ENCODE measurements at regions not wholly inside any gene's neighbourhood (a gene's known extent, or its start where the extent isn't known, plus 50 kb on each side); places are given as distances from the start of the nearest gene placed in this dataset.
"Not testable (repeated sequence)": the region's sequence is repeated elsewhere in the genome, so short reads cannot be mapped to it uniquely, and the experiment has no call there.

DNA sequence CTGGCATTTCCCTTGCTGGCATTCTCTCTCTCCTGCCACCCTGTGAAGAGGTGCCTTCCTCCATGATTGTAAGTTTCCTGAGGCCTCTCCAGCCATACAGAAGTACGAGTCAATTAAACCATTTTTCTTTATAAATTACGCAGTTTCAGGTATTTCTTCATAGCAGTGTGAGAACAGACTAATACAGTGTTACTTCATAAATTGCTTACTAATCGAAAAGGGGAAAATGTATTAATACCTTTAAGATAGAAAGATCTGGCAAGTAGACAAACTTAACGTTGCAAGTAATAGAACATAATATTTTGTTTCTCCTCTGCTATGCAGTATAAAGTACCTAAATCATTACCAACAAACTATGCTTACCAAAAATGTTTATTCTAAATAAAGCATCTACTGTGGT, 178.3 kb upstream of the LAMA2 start:
- no peaks in the 10 kb centered on the region for H3K36me3 ChIP-seq
- H3K4me1 ChIP-seq, result no peaks in the 10 kb centered on the region
- TF ChIP-seq POLR2A (IDR thresholded peaks at IDR 0.05), result no peak
- TF ChIP-seq, protein P1, sequence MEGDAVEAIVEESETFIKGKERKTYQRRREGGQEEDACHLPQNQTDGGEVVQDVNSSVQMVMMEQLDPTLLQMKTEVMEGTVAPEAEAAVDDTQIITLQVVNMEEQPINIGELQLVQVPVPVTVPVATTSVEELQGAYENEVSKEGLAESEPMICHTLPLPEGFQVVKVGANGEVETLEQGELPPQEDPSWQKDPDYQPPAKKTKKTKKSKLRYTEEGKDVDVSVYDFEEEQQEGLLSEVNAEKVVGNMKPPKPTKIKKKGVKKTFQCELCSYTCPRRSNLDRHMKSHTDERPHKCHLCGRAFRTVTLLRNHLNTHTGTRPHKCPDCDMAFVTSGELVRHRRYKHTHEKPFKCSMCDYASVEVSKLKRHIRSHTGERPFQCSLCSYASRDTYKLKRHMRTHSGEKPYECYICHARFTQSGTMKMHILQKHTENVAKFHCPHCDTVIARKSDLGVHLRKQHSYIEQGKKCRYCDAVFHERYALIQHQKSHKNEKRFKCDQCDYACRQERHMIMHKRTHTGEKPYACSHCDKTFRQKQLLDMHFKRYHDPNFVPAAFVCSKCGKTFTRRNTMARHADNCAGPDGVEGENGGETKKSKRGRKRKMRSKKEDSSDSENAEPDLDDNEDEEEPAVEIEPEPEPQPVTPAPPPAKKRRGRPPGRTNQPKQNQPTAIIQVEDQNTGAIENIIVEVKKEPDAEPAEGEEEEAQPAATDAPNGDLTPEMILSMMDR (IDR thresholded peaks at IDR 0.05), result no peak
- no peaks in the 10 kb centered on the region for H3K27me3 ChIP-seq
- no peak overlapping the region for H3K27ac ChIP-seq
- WGBS, 2 donors, result 89 to 97% methylated on average over 4 of the region's 4 CpGs
- no peaks in the 10 kb centered on the region for H3K9me3 ChIP-seq
- H3K4me3 ChIP-seq (replicated peaks in 1 of 3), result no peak overlapping the region
- intact Hi-C loops (cut with DNase I), result no loop called here
- DNase-seq, result no peak

DNA sequence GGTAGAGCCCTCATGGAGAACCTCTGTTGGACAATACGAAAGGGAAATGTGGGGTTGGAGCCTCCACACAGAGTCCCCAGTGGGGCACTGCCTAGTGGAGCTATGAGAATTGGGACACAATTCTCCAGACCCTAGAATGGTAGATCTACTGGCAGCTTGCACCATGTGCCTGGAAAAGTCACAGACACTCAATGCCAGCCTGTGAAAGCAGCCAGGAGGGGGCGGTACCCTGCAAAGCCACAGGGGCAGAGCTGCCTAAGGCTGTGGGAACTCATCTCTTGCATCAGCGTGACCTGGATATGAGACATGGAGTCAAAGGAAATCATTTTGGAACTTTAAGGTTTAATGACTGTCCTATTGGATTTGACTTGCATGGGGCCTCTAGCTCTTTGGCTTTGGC, 179.1 kb upstream of the LAMA2 start:
- H3K4me1 ChIP-seq; H3K9me3 ChIP-seq; H3K36me3 ChIP-seq; H3K4me3 ChIP-seq (replicated peaks in 1 of 3); H3K27me3 ChIP-seq; H3K27ac ChIP-seq; DNase-seq; intact Hi-C loops (cut with DNase I): not testable (repeated sequence)
- 96 to 97% methylated on average over 3 of the region's 3 CpGs for WGBS, 2 donors

DNA sequence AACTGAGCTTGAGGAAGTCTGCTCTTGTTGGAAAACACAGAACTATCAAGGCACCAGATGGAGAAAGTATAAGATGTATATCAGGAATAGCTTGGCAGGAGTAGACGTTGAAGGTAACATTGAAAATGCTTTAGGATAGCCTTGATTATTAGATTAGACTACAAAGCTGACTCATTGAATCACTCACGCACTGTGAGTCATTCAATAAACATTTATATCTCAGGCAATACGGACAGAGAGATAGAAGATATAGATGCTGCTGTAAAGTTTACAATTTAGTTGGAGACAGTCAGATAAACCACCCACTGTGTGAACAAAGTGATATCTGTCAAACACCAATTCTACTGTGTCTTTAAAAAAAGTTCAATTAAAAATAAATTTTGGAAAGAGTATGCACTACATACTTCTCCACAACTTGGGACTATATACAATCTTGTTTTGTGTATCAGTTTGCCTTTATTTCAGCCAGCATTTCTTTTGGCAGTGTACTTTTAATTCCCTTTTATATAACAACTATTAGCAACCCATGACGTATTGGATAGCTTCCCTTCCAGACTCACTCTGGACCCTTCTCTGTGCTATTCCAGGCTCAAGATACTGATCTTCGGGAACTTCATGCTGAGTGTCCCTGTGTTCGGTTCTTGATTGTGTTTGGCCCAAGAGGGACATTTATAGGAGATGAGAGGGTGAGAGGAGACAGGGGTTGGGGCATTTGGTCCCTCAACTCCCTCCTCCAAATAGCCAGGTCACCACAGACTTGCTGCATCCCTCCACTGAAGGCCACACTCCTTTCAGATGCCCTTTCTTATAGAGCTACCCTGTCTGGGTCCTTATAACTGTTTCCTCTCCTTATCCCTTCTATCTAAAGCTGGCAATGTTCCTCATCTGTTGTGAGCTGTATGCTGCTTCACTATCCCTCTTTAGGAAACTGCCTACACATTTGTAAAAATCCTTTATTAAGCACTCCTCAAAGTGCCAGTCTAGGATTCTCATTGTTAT, 176.6 kb upstream of the PTPRK start:
- Histone ChIP-seq H3K36me3 (no peaks in the 10 kb centered on the region), H3K4me3 (replicated peaks in 1 of 3) (no peak overlapping the region), H3K4me1 (no peaks in the 10 kb centered on the region), H3K9me3 (no peaks in the 10 kb centered on the region), H3K27ac (no peak overlapping the region), H3K27me3 (no peaks in the 10 kb centered on the region)
- DNase-seq, result no peak
- intact Hi-C loops (cut with DNase I), result no loop called here
- no peak for TF ChIP-seq POLR2A (IDR thresholded peaks at IDR 0.05)
- TF ChIP-seq, protein P1 (IDR thresholded peaks at IDR 0.05), result no peak
- 82 to 86% methylated on average over 6 of the region's 6 CpGs for WGBS, 2 donors

DNA sequence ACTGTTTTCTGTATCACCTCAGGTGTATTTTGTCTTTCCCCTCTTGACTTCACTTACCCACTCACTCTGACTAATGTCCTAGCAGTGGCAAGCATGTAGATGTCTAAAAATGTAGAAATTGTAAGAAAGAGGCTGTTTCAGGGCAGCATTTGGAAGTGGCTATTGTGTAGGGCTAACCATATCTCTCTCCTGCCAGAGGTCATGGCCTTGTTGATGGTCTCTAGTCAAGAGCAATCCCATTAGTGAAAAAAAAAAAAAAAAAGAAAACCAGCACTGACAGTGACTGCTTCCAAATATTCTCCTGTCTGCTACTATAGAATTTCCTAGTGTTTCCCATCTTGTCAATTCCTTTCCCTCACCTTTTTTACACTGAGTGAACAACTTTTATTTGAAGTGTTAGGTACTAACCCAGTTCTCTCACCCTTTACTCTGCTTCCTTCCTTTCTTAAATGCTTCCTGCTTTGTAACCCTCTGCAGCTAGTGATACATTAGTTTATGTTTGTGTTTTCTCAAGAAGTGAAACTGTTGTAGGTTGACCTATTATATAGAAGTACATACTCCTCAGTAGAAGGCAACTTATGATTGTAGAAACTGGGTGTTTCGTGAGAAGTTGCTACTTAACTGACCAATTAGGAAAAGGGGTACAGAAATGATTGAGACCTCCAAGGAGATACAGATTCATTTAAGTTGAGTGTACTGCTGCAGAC, 174.1 kb upstream of the PTPRK start:
- H3K27ac ChIP-seq, result no peak overlapping the region
- intact Hi-C loops (cut with DNase I), result no loop called here
- no peak for TF ChIP-seq POLR2A (IDR thresholded peaks at IDR 0.05)
- TF ChIP-seq, protein P1 (IDR thresholded peaks at IDR 0.05), result no peak
- H3K36me3 ChIP-seq, result no peaks in the 10 kb centered on the region
- 78 to 86% methylated on average over 1 of the region's 1 CpG for WGBS, 2 donors
- H3K4me3 ChIP-seq (replicated peaks in 1 of 3), result no peak overlapping the region
- H3K27me3 ChIP-seq, result no peaks in the 10 kb centered on the region
- H3K9me3 ChIP-seq, result no peaks in the 10 kb centered on the region
- no peak for DNase-seq
- no peaks in the 10 kb centered on the region for H3K4me1 ChIP-seq

DNA sequence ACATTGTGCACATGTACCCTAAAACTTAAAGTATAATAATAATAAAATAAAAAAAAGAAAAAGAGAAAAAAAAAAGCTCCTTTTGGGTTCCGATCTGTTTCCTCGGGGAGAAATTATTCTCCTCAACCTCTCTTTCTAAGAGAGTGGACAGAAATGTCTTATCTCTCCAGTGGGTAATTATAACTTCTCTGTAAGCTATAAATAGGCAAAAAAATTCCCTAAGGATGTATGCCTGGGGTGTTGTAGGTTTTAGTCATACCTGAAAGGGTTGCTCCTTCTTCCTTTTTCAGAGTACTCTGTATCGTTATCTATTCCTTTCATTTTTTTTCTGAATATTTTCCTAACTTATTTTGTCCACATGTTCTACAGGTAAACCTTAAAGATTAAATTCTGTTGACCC, 169.7 kb upstream of the PTPRK start:
- Histone ChIP-seq H3K36me3 (no peaks in the 10 kb centered on the region), H3K9me3 (no peaks in the 10 kb centered on the region), H3K27me3 (no peaks in the 10 kb centered on the region), H3K4me1 (no peaks in the 10 kb centered on the region), H3K4me3 (replicated peaks in 1 of 3) (no peak overlapping the region), H3K27ac (no peak overlapping the region)
- DNase-seq, result no peak
- WGBS, 2 donors, result 91 to 93% methylated on average over 3 of the region's 3 CpGs
- intact Hi-C loops (cut with DNase I), result no loop called here
- TF ChIP-seq POLR2A (IDR thresholded peaks at IDR 0.05), result no peak
- TF ChIP-seq, protein P1 (IDR thresholded peaks at IDR 0.05), result no peak

Measured in thyroid gland (tissue), 4 donors.